HAP-1 (cell line): ENCODE measurements at regions not wholly inside any gene's neighbourhood (a gene's known extent, or its start where the extent isn't known, plus 50 kb on each side); places are given as distances from the start of the nearest gene placed in this dataset.
A peak's percentile ranks its signal among the peaks of the same experiment; 100 is the strongest.

Experiments used
- DNase-seq, 2 experiments: peaks; one replicate each; pipeline ENCODE4 v3.0.0-alpha.2; 2016 to 2020; ENCODE audit warnings: low spot score in 2 of 2
- H3K27me3 ChIP-seq: fragments of 250-450 bp; sonication (Bioruptor Pico); 2 replicates; pipeline ENCODE4 v1.5.1; 2020; ENCODE audit warnings: low read depth, mild to moderate bottlenecking, moderate library complexity
- H3K36me3 ChIP-seq: fragments of 250-450 bp; sonication (Bioruptor Pico); replicated peaks from 2 replicates; pipeline ENCODE4 v1.5.1; 2020; ENCODE audit warnings: mild to moderate bottlenecking
- H3K4me1 ChIP-seq: fragments of 250-450 bp; sonication (Bioruptor Pico); 2 replicates; pipeline ENCODE4 v1.5.1; 2020; ENCODE audit warnings: mild to moderate bottlenecking
- H3K4me3 ChIP-seq: fragments of 250-450 bp; sonication (Bioruptor Pico); 2 replicates; pipeline ENCODE4 v1.5.1; 2020; ENCODE audit warnings: mild to moderate bottlenecking, moderate library complexity
- H3K9me3 ChIP-seq: fragments of 250-450 bp; sonication (Bioruptor Pico); 2 replicates; pipeline ENCODE4 v1.5.1; 2020; ENCODE audit warnings: mild to moderate bottlenecking, moderate library complexity
- in situ Hi-C: fragments of 300-500 bp; cut with MboI; formaldehyde crosslinking; loops from 3 replicates; pipeline ENCODE4 v1.14.3; 2020; ENCODE audit warnings: low sequenced_read_pairs, inconsistent platforms, mixed read lengths

GRCh38 chr2:234438305-234438977 is 58.4 kb downstream of the ARL4C start:
- Histone ChIP-seq H3K4me3 (no peak overlapping the region), H3K36me3 (no peaks in the 10 kb centered on the region), H3K4me1 (peaks cover 13% of the 10 kb centered on the region), H3K9me3 (no peaks in the 10 kb centered on the region), H3K27me3 (no peaks in the 10 kb centered on the region)
- DNase-seq = no peak
- in situ Hi-C loops = no loop called here

GRCh38 chr2:234437642-234438304 is 59.1 kb downstream of the ARL4C start:
- H3K36me3 ChIP-seq = no peaks in the 10 kb centered on the region
- no peaks in the 10 kb centered on the region for H3K27me3 ChIP-seq
- no peak overlapping the region for H3K4me3 ChIP-seq
- H3K4me1 ChIP-seq = peaks cover 13% of the 10 kb centered on the region
- H3K9me3 ChIP-seq = no peaks in the 10 kb centered on the region
- in situ Hi-C loops = no loop called here
- DNase-seq = peak in 1 of 2 experiments; percentile 49

- DNase-seq = no peak
- in situ Hi-C loops = no loop called here
- H3K9me3 ChIP-seq = no peaks in the 10 kb centered on the region
Measured at GRCh38 chr2:234436482-234436837, 60.4 kb downstream of the ARL4C start.

GRCh38 chr2:234435836-234436481 is 60.9 kb downstream of the ARL4C start:
- in situ Hi-C loops = no loop called here
- no peaks in the 10 kb centered on the region for H3K36me3 ChIP-seq
- DNase-seq = no peak
- H3K4me3 ChIP-seq = no peak overlapping the region
- H3K4me1 ChIP-seq = peaks cover 18% of the 10 kb centered on the region
- no peaks in the 10 kb centered on the region for H3K9me3 ChIP-seq
- no peaks in the 10 kb centered on the region for H3K27me3 ChIP-seq

More at GRCh38 chr2:234436482-234436837, 60.4 kb downstream of the ARL4C start:
- Histone ChIP-seq H3K27me3 (no peaks in the 10 kb centered on the region), H3K4me1 (peaks cover 14% of the 10 kb centered on the region), H3K36me3 (no peaks in the 10 kb centered on the region), H3K4me3 (no peak overlapping the region)

- no peaks in the 10 kb centered on the region for H3K9me3 ChIP-seq
- H3K27me3 ChIP-seq = no peaks in the 10 kb centered on the region
- H3K36me3 ChIP-seq = no peaks in the 10 kb centered on the region
- H3K4me1 ChIP-seq = peaks cover 20% of the 10 kb centered on the region
- H3K4me3 ChIP-seq = no peak overlapping the region
- no peak for DNase-seq
- in situ Hi-C loops = no loop called here
Measured at GRCh38 chr2:234433201-234433600, 63.7 kb downstream of the ARL4C start.

- H3K9me3 ChIP-seq = no peaks in the 10 kb centered on the region
- H3K4me3 ChIP-seq = no peak overlapping the region
- in situ Hi-C loops = no loop called here
- peaks cover 22% of the 10 kb centered on the region for H3K4me1 ChIP-seq
- H3K36me3 ChIP-seq = no peaks in the 10 kb centered on the region
- peak; percentile 37 to 67 for DNase-seq
- H3K27me3 ChIP-seq = no peaks in the 10 kb centered on the region
Measured at GRCh38 chr2:234430871-234431270, 66.0 kb downstream of the ARL4C start.

GRCh38 chr2:234429265-234429664 is 67.6 kb downstream of the ARL4C start:
- Histone ChIP-seq H3K27me3 (no peaks in the 10 kb centered on the region), H3K36me3 (no peaks in the 10 kb centered on the region), H3K4me3 (no peak overlapping the region), H3K4me1 (peaks cover 22% of the 10 kb centered on the region), H3K9me3 (no peaks in the 10 kb centered on the region)
- in situ Hi-C loops = no loop called here
- DNase-seq = no peak

- no peak overlapping the region for H3K4me3 ChIP-seq
- H3K36me3 ChIP-seq = no peaks in the 10 kb centered on the region
- peak; percentile 72 to 92 for DNase-seq
- H3K27me3 ChIP-seq = no peaks in the 10 kb centered on the region
- in situ Hi-C loops = no loop called here
- H3K9me3 ChIP-seq = no peaks in the 10 kb centered on the region
- H3K4me1 ChIP-seq = peaks cover 22% of the 10 kb centered on the region
Measured at GRCh38 chr2:234427081-234428061, 69.5 kb downstream of the ARL4C start.

GRCh38 chr2:234426616-234427015 is 70.3 kb downstream of the ARL4C start:
- Histone ChIP-seq H3K4me3 (no peak overlapping the region), H3K9me3 (no peaks in the 10 kb centered on the region), H3K4me1 (peaks cover 22% of the 10 kb centered on the region), H3K27me3 (no peaks in the 10 kb centered on the region), H3K36me3 (no peaks in the 10 kb centered on the region)
- in situ Hi-C loops = no loop called here
- DNase-seq = no peak

- no peaks in the 10 kb centered on the region for H3K9me3 ChIP-seq
- H3K27me3 ChIP-seq = no peaks in the 10 kb centered on the region
- DNase-seq = no peak
- in situ Hi-C loops = no loop called here
- no peak overlapping the region for H3K4me3 ChIP-seq
- no peaks in the 10 kb centered on the region for H3K36me3 ChIP-seq
- H3K4me1 ChIP-seq = peaks cover 17% of the 10 kb centered on the region
Measured at GRCh38 chr2:234425639-234426603, 71.0 kb downstream of the ARL4C start.

GRCh38 chr2:234423884-234424283 is 73.0 kb downstream of the ARL4C start:
- H3K4me3 ChIP-seq = no peak overlapping the region
- no peaks in the 10 kb centered on the region for H3K36me3 ChIP-seq
- no peaks in the 10 kb centered on the region for H3K27me3 ChIP-seq
- no peaks in the 10 kb centered on the region for H3K9me3 ChIP-seq
- peaks cover 15% of the 10 kb centered on the region for H3K4me1 ChIP-seq
- in situ Hi-C loops = no loop called here
- no peak for DNase-seq

- no peak for DNase-seq
- Histone ChIP-seq H3K27me3 (no peaks in the 10 kb centered on the region), H3K9me3 (no peaks in the 10 kb centered on the region), H3K36me3 (no peaks in the 10 kb centered on the region), H3K4me3 (no peak overlapping the region), H3K4me1 (peaks cover 13% of the 10 kb centered on the region)
- in situ Hi-C loops = no loop called here
Measured at GRCh38 chr2:234422981-234423431, 73.9 kb downstream of the ARL4C start.
